A549 (cell line): ENCODE measurements at regions not wholly inside any gene's neighbourhood (a gene's known extent, or its start where the extent isn't known, plus 50 kb on each side); places are given as distances from the start of the nearest gene placed in this dataset.

Experiments
- FOSB ChIP-seq: fragments of 250-450 bp; sonication (Bioruptor Pico); IDR thresholded peaks from 2 replicates; pipeline ENCODE4 v1.5.0; 2020; ENCODE audit warnings: mild to moderate bottlenecking, moderate library complexity
- PHF8 ChIP-seq: fragments of 200-600 bp; sonication (generic); IDR thresholded peaks from 2 replicates; pipeline ENCODE4 v1.6.1; 2016; ENCODE audit warnings: low read depth, mild to moderate bottlenecking, antibody characterized with exemption, moderate library complexity, borderline replicate concordance
- POLR2A ChIP-seq: IDR thresholded peaks from 2 replicates; pipeline ENCODE4 v1.6.1; 2012; ENCODE audit warnings: mild to moderate bottlenecking, low read length
- RFX5 ChIP-seq: fragments of 450-650 bp; IDR thresholded peaks from 2 replicates; pipeline ENCODE4 v1.7.1; 2014; ENCODE audit warnings: antibody characterized with exemption, mild to moderate bottlenecking, moderate library complexity
- TP53 ChIP-seq: fragments of 250-450 bp; sonication (Bioruptor Pico); IDR thresholded peaks from 2 replicates; pipeline ENCODE4 v1.5.0; 2021; ENCODE audit warnings: mild to moderate bottlenecking, moderate library complexity
- TF ChIP-seq, protein P1 (sequence below): IDR thresholded peaks from 2 replicates; pipeline ENCODE4 v1.6.1; 2012; ENCODE audit warnings: low read depth, borderline replicate concordance
- TF ChIP-seq, protein P2 (sequence below): fragments of >200 bp; sonication (Bioruptor Twin); formaldehyde crosslinking; IDR thresholded peaks from 3 replicates; pipeline ENCODE4 v1.5.1; 2016

DNA sequence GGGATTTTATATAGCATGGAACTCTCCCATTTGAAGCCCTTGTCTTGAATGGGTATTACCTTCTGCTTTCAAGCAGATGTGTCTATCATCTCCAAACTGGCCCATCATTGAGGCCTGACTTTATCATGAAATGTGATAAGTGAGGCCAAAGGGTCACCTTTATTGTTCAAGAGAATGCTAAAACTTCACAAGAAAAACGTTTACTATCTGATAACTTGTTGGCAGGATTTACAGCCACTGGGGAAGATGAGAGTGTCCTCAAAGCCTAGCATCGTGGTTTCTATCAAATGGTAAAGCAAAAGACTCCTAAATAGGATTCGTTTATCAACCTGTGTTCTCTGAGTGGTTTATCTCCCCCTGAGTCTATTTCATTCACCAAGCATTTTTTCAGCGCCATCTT lies 62.0 kb upstream of the CLMN start:
- TF ChIP-seq POLR2A (no peak), TP53 (no peak), RFX5 (no peak), FOSB (CRISPR knock-in tag) (no peak), PHF8 (no peak)
- TF ChIP-seq, protein P1, sequence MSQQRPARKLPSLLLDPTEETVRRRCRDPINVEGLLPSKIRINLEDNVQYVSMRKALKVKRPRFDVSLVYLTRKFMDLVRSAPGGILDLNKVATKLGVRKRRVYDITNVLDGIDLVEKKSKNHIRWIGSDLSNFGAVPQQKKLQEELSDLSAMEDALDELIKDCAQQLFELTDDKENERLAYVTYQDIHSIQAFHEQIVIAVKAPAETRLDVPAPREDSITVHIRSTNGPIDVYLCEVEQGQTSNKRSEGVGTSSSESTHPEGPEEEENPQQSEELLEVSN: no peak
- TF ChIP-seq, protein P2, sequence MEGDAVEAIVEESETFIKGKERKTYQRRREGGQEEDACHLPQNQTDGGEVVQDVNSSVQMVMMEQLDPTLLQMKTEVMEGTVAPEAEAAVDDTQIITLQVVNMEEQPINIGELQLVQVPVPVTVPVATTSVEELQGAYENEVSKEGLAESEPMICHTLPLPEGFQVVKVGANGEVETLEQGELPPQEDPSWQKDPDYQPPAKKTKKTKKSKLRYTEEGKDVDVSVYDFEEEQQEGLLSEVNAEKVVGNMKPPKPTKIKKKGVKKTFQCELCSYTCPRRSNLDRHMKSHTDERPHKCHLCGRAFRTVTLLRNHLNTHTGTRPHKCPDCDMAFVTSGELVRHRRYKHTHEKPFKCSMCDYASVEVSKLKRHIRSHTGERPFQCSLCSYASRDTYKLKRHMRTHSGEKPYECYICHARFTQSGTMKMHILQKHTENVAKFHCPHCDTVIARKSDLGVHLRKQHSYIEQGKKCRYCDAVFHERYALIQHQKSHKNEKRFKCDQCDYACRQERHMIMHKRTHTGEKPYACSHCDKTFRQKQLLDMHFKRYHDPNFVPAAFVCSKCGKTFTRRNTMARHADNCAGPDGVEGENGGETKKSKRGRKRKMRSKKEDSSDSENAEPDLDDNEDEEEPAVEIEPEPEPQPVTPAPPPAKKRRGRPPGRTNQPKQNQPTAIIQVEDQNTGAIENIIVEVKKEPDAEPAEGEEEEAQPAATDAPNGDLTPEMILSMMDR: no peak
